HG02885 (cell line): ENCODE measurements at regions not wholly inside any gene's neighbourhood (a gene's known extent, or its start where the extent isn't known, plus 50 kb on each side); places are given as distances from the start of the nearest gene placed in this dataset.
A peak's percentile ranks its signal among the peaks of the same experiment; 100 is the strongest.
"Not testable (repeated sequence)": the region's sequence is repeated elsewhere in the genome, so short reads cannot be mapped to it uniquely, and the experiment has no call there.

Experiments
- ATAC-seq: cut with Tn5 transposase; IDR thresholded peaks from one replicate; pipeline ENCODE4 v1.9.1; 2021; ENCODE audit warnings: mild to moderate bottlenecking; ENCODE audit not compliant: unreplicated experiment, poor library complexity

- ATAC-seq: no peak
These were observed 886.8 kb downstream of the KCNT2 start for GRCh38 chr1:195721210-195721971.

- ATAC-seq: no peak
These were observed 890.6 kb downstream of the KCNT2 start for GRCh38 chr1:195717651-195718050.

GRCh38 chr1:195715652-195716051, 892.6 kb downstream of the KCNT2 start:
- ATAC-seq: no peak

- no peak for ATAC-seq
These were observed 894.0 kb downstream of the KCNT2 start for GRCh38 chr1:195714248-195714647.

- ATAC-seq: no peak
These were observed 898.4 kb downstream of the KCNT2 start for GRCh38 chr1:195709821-195710220.

- no peak for ATAC-seq
These were observed 904.2 kb downstream of the KCNT2 start for GRCh38 chr1:195704028-195704427.

GRCh38 chr1:195701149-195701548, 907.1 kb downstream of the KCNT2 start:
- ATAC-seq: no peak

GRCh38 chr1:195697130-195697529, 911.1 kb downstream of the KCNT2 start:
- ATAC-seq: peak; percentile 99

GRCh38 chr1:195686764-195687163, 921.5 kb downstream of the KCNT2 start:
- no peak for ATAC-seq

GRCh38 chr1:195664628-195665027, 943.6 kb downstream of the KCNT2 start:
- no peak for ATAC-seq

- ATAC-seq: no peak
These were observed 944.5 kb downstream of the KCNT2 start for GRCh38 chr1:195663549-195664280.

GRCh38 chr1:195656780-195657179, 951.5 kb downstream of the KCNT2 start:
- ATAC-seq: no peak

GRCh38 chr1:195648875-195649274, 959.4 kb downstream of the KCNT2 start:
- not testable (repeated sequence) for ATAC-seq

GRCh38 chr1:195637539-195637938, 970.7 kb downstream of the KCNT2 start:
- no peak for ATAC-seq

GRCh38 chr1:195618287-195618686, 990.0 kb downstream of the KCNT2 start:
- ATAC-seq: peak; percentile 48

GRCh38 chr1:195617106-195617505, 991.1 kb downstream of the KCNT2 start:
- ATAC-seq: no peak

GRCh38 chr1:195608883-195609282, 999.4 kb downstream of the KCNT2 start:
- no peak for ATAC-seq

- ATAC-seq: no peak
These were observed 1001.8 kb downstream of the KCNT2 start for GRCh38 chr1:195606483-195606882.

- no peak for ATAC-seq
These were observed 1004.0 kb downstream of the KCNT2 start for GRCh38 chr1:195604287-195604686.

- ATAC-seq: no peak
These were observed 1010.3 kb downstream of the KCNT2 start for GRCh38 chr1:195597891-195598290.

GRCh38 chr1:195594773-195595172, 1013.5 kb downstream of the KCNT2 start:
- ATAC-seq: no peak

- no peak for ATAC-seq
These were observed 1013.9 kb downstream of the KCNT2 start for GRCh38 chr1:195594322-195594721.
